ENCODE measurements at regions not wholly inside any gene's neighbourhood (a gene's known extent, or its start where the extent isn't known, plus 50 kb on each side); places are given as distances from the start of the nearest gene placed in this dataset.

DNA sequence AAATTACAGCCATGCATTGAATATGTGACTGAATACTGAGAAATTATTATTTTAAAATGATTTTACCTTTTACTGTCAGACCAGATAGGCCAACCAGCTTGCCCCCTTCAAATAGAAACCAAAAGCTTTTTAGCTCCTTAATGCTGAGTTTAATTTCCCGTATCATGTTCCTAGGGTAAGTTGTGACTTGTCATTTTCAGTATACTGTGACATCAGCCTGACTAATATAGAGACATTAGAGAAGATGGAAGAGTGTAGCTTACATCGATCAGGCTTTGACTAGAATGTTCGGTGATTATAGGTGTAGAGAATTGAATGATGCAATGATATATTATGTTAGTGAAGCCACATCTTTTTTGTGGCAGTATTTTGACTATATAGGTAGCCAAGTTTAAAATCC, 50.6 kb upstream of the ZEB2 start:
- no peak for FAIRE-seq
- Mint-ChIP-seq H3K4me3 (ENCODE audit: unreplicated experiment) (no peak overlapping the region), H3K4me1 (ENCODE audit: low read depth, unreplicated experiment) (no peaks in the 10 kb centered on the region), H3K27ac (ENCODE audit: unreplicated experiment) (no peak overlapping the region), H3K9me3 (ENCODE audit: unreplicated experiment) (peaks cover 2% of the 10 kb centered on the region), H3K36me3 (ENCODE audit: low read depth, unreplicated experiment) (no peaks in the 10 kb centered on the region), H3K27me3 (ENCODE audit: low read depth, unreplicated experiment) (no peaks in the 10 kb centered on the region)
- H3K4me1 ChIP-seq (ENCODE audit: insufficient read depth, low read length): no peaks in the 10 kb centered on the region
- H3K79me2 ChIP-seq (ENCODE audit: insufficient read depth, low read length): no peaks in the 10 kb centered on the region
- H4K20me1 ChIP-seq (ENCODE audit: insufficient read depth, low read length): no peaks in the 10 kb centered on the region
- H3K27ac ChIP-seq (ENCODE audit: low read depth, low read length): no peak overlapping the region
- no peak overlapping the region for H3K9ac ChIP-seq (ENCODE audit: low read length)
- H3K9me3 ChIP-seq (ENCODE audit: insufficient read depth, low read depth, low read length): no peaks in the 10 kb centered on the region
- H3K27me3 ChIP-seq (ENCODE audit: insufficient read depth, low read length): no peaks in the 10 kb centered on the region
- H3K4me3 ChIP-seq (ENCODE audit: insufficient read depth, low read depth, low read length): no peak overlapping the region
- no peak overlapping the region for H3K4me2 ChIP-seq (ENCODE audit: low read length)
- H3K36me3 ChIP-seq (ENCODE audit: insufficient read depth, low read length): no peaks in the 10 kb centered on the region
- DNase-seq (ENCODE audit: low read depth): no peak
- TF ChIP-seq EZH2 (IDR thresholded peaks at IDR 0.05; ENCODE audit: insufficient read depth, low read length): no peak
- TF ChIP-seq, protein P1, sequence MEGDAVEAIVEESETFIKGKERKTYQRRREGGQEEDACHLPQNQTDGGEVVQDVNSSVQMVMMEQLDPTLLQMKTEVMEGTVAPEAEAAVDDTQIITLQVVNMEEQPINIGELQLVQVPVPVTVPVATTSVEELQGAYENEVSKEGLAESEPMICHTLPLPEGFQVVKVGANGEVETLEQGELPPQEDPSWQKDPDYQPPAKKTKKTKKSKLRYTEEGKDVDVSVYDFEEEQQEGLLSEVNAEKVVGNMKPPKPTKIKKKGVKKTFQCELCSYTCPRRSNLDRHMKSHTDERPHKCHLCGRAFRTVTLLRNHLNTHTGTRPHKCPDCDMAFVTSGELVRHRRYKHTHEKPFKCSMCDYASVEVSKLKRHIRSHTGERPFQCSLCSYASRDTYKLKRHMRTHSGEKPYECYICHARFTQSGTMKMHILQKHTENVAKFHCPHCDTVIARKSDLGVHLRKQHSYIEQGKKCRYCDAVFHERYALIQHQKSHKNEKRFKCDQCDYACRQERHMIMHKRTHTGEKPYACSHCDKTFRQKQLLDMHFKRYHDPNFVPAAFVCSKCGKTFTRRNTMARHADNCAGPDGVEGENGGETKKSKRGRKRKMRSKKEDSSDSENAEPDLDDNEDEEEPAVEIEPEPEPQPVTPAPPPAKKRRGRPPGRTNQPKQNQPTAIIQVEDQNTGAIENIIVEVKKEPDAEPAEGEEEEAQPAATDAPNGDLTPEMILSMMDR (IDR thresholded peaks at IDR 0.05; ENCODE audit: insufficient read depth, low read depth, low read length): no peak
- H2AFZ ChIP-seq (ENCODE audit: low read depth, low read length): no peak overlapping the region

Measured in astrocyte (in vitro differentiated cells and primary cell).